Activated CD8-positive, alpha-beta memory T cell treated with anti-CD3 and anti-CD28 coated beads for 1 hour (primary cell): ENCODE measurements at regions not wholly inside any gene's neighbourhood (a gene's known extent, or its start where the extent isn't known, plus 50 kb on each side); places are given as distances from the start of the nearest gene placed in this dataset.
"Not testable (repeated sequence)": the region's sequence is repeated elsewhere in the genome, so short reads cannot be mapped to it uniquely, and the experiment has no call there.

Experiments
- DNase-seq, 2 donors: peaks; one replicate each; pipeline ENCODE4 v3.0.0-alpha.2; 2020; ENCODE audit warnings: low read depth in 1 of 2; ENCODE audit errors: extremely low read depth in 1 of 2

- no peak for DNase-seq
Observed at GRCh38 chr9:135269912-135270830, 182.7 kb downstream of the OLFM1 start.

DNA sequence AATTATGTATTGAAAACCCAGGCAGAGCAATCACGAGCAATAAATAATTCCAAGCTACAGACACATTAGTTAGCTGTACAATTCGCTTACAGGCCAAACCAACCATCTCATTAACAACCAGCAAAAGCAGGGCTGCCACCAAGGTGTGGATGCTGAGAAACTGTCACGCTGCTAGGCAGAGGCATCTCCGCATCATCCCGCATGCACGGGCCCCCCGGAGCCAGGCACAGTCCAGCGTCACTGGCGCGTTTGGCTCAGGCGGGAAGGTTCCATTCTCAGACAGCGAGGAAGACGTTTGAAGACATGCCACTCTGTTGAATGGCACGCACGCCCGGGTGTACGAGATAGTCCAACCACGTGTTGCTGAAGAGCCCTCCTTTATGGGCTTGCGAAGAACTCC is 184.0 kb downstream of the OLFM1 start:
- DNase-seq, result no peak

DNA sequence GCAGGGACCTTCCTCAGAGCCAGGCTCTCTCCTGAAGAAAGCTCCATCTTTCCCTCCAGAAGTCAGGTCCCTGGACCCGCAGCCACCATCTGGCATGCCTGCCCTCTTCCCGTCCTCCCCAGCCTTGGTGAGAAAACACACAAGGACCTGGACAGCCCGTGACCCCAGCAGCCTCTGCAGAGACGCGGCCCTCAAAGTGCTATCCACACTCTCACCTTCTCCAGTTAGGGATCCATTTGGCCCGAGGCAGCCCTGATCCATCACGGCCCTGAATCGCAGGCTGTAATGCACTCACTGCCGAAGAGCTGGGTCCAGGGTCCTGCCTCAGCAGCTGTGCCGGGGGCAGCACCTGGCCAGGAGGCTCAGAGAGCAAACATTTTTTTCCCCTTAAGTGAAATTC is 185.1 kb downstream of the OLFM1 start:
- no peak for DNase-seq

GRCh38 chr9:135273008-135273407 is 185.5 kb downstream of the OLFM1 start:
- no peak for DNase-seq

DNA sequence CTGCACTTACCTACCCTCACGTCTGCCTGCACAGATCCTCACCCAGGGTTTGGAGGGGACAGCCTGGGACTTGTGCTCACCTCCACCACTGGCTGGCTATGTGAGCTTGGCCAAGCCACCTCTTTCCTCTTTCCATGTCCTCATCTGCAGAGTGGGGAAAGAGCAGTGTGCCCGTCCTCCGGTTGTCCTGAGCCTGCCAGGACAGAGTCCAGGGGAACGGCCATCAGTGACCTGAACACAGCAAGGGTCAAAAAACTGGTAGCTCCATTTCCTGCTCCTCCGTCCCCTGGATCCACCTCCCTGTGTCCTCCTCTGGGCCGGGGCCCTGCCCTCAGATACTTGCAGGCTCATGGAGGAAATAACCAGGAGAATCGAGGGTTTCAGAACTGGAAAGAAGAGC is 187.7 kb downstream of the OLFM1 start:
- DNase-seq, result no peak

- DNase-seq, result no peak
Observed at GRCh38 chr9:135275571-135276289, 188.3 kb downstream of the OLFM1 start.

DNA sequence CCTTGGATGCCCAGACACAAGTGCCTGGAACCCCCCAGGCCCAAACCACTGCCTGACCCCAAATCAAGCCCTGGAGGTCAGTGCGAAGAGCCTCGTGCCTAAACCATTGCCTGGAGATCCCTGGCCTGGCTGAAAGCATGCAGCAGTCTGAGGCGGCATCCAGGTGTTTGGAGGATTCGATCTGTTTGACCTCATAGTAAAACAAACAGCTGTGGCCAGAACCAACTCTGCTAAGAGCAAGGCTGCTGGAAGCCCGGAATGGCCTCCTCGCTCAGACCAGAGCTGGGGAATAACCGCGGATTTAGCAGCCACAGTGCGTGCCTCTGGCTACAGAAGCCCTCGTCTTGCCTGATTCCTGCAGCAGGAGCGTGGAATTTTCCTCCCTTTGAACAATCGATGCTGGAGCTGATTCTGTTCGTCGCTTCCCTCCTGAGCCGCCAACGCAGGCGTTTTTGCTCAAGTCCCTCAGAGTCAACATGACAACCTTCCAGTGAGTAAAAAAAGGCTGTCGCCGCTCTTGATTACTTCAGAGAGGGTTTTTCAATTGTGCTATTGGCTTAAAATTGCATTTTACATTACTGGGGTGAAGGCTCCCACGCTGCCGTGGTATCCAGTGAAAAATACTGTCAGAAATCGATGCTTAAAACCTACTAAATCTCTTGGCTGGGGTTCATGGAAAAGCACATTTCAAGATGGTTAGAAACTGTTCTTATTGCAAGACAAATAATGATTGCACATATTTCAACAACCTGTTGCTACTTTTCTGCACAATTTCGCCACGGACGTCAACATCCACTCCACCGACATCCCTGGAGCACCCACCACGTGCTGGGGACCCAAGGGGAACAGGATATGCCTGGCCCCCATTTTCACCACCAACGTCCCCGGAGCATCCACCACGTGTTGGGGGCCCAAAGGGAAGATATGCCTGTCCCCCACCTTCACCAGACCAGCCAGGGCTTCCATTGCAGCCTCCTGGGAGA is 190.0 kb downstream of the OLFM1 start:
- no peak for DNase-seq

DNA sequence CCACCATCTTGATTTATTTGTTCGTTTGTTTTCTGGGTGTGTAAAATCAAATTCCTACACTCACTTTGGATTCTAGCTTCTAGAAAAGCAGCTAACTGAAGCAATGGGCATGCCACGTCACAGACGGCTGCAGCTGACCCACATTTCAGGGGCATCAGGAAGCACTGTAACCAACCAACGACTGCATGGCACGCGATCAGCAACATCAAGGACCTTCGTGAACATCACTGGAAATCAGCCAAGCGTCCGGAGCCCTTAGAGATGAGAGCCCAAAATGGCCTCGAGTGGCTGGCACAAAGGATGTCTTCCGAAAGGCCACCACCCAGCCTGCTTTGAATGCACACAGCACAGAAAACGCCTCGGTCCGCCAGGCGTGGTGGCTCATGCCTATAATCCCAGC is 191.1 kb downstream of the OLFM1 start:
- DNase-seq, result no peak

DNA sequence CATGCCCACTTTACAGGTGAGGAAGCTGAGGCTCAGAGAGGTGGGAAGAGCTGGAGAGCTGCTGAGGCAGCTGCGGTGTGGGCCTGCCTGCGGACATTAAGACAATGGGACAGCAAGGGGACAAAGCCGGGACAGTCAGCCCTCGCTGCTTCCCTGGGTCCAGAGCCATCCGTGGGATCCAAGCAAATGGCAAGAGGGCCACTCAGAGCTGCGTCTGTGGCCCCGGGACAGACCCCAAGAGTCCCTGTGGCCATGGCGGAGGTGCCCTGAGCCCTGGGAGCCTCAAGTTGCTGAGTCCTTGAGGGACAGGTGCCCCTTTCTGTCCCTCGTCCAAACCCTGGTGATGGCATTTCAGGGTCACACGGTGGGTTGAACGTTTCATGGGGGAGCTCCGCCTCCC is 191.9 kb downstream of the OLFM1 start:
- no peak for DNase-seq

- DNase-seq, result no peak
Observed at GRCh38 chr9:135279834-135280393, 192.4 kb downstream of the OLFM1 start.

GRCh38 chr9:135280666-135281065 is 193.2 kb downstream of the OLFM1 start:
- DNase-seq, result no peak

GRCh38 chr9:135281151-135281550 is 193.7 kb downstream of the OLFM1 start:
- no peak for DNase-seq

GRCh38 chr9:135281791-135282737 is 194.6 kb downstream of the OLFM1 start:
- no peak for DNase-seq

DNA sequence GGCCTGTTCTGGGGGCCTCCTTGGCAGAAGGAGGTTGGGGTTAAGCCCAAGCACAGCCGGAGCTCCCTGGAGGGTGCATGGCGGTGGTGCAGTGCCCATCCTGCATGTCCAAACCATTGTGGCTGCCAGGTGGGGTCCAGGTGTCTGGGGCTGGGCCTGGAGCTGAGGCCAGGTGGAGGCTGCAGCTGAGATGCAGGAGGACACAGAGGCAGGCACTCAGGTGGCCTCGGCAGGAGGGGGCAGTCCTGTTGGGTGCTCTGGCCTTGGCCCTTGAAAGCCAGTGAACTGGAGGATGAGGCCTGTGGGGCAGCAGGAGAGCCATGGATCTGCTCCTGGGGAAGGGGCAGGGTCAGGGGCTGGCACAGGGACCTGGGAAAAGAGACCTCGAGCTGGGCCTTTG is 195.3 kb downstream of the OLFM1 start:
- DNase-seq, result no peak

- DNase-seq, result no peak
Observed at GRCh38 chr9:135283671-135284070, 195.9 kb upstream of the PPP1R26 start.

GRCh38 chr9:135284386-135285134 is 195.0 kb upstream of the PPP1R26 start:
- DNase-seq, result no peak

- DNase-seq, result not testable (repeated sequence)
Observed at GRCh38 chr9:135286187-135286925, 193.2 kb upstream of the PPP1R26 start.

- no peak for DNase-seq
Observed at GRCh38 chr9:135286961-135287360, 192.6 kb upstream of the PPP1R26 start.
